ENCODE measurements at regions not wholly inside any gene's neighbourhood (a gene's known extent, or its start where the extent isn't known, plus 50 kb on each side); places are given as distances from the start of the nearest gene placed in this dataset.

DNA sequence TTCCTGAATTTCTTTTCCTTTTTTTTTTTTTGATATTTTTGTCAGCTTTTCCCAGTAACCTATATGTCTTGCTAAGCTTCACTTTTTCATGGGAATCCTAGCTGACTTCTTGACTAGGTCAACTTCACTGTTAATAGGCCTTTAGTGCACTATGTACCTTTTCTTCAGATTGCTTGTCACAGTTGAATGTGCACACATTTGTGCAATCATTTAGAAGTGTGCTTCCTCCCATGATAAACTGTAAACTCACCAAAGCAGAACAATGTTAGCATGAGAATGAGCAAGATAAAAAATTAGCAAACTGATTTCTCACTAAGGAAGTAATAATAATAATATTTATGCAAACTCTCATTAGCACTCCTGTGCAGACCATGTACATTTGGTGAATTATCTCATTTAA is 173.2 kb downstream of the PABPC4L start:
- intact Hi-C loops (cut with DNase I) = no loop called here
- no peak for DNase-seq (ENCODE audit: low spot score)

GRCh38 chr4:134027931-134028330 is 173.7 kb downstream of the PABPC4L start:
- intact Hi-C loops (cut with DNase I) = no loop called here
- no peak for DNase-seq (ENCODE audit: low spot score)

- no peak for DNase-seq (ENCODE audit: low spot score)
- intact Hi-C loops (cut with DNase I) = no loop called here
These were observed 177.3 kb downstream of the PABPC4L start for GRCh38 chr4:134024251-134024650.

DNA sequence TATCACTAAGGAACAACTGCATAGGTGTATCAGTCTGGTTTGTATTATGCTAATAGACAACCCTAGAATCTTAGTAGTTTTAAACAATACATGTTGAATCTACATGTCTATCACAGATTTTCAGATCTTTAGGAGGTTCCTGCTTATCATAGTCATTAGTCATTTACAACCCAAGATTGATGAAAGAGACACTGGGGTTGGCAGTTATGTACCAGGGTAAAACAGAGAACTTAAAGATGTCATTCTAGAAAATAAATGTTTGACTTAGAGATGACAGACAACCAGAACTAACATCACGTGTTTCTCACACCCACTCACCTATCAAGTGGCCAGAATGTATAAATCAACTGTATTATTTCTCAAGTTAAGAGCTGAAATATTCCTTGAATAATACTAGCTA is 181.9 kb downstream of the PABPC4L start:
- no peak for DNase-seq (ENCODE audit: low spot score)
- intact Hi-C loops (cut with DNase I) = no loop called here

DNA sequence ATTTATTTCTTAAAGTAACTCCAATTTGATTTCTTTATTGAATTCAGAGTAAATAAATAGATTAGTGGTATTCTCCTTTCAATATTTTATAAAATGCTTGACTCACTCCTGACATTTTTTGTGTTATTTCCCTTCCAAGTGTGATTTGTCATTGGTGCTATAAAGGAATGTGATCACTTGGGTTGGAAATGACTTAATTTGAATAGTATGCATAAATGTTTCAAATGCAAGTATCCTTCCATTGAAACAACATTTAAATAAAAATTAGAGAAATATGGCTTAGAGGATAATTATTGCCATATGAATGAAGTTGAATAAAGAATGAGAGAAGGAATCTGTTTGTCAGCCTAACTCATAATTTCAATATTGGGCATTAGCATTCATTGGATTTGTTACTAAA is 182.7 kb downstream of the PABPC4L start:
- intact Hi-C loops (cut with DNase I) = no loop called here
- no peak for DNase-seq (ENCODE audit: low spot score)

DNA sequence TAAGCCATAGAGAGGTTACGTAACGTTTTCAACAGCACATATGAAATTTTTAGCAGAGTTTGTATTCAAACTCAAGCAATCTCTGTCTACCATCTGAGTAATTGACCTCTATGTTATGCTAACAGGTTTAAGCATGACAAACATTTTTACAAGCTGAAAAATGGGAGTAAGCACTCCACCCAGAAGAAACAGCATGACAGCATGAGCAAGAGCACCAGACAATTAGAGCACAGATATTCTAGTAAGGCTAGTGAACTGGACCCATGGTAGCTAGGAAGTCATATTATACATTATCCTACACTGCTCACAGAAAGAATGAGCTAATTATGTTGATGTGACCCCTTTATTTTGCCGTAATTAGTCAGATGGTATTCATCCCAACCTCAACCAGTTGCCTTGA is 200.5 kb downstream of the PABPC4L start:
- intact Hi-C loops (cut with DNase I) = no loop called here
- no peak for DNase-seq (ENCODE audit: low spot score)

DNA sequence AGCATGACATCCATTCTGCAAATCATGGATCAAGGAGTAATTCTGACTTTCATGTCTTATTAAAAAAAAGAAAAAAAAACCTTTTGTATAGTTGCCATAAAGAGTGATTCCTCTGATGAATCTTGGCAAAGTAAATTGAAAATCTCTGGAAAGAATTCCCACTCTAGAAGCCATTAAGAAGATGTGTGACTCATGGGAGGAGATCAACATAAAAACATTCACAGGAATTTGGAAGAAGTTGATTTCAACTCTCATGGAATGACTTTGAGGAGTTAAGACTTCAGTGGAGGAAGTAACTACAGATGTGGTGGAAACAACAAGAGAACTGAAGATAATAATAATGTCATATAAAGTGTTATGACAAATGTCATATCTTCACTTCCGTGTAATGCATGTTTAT is 204.2 kb downstream of the PABPC4L start:
- intact Hi-C loops (cut with DNase I) = no loop called here
- DNase-seq (ENCODE audit: low spot score) = no peak

DNA sequence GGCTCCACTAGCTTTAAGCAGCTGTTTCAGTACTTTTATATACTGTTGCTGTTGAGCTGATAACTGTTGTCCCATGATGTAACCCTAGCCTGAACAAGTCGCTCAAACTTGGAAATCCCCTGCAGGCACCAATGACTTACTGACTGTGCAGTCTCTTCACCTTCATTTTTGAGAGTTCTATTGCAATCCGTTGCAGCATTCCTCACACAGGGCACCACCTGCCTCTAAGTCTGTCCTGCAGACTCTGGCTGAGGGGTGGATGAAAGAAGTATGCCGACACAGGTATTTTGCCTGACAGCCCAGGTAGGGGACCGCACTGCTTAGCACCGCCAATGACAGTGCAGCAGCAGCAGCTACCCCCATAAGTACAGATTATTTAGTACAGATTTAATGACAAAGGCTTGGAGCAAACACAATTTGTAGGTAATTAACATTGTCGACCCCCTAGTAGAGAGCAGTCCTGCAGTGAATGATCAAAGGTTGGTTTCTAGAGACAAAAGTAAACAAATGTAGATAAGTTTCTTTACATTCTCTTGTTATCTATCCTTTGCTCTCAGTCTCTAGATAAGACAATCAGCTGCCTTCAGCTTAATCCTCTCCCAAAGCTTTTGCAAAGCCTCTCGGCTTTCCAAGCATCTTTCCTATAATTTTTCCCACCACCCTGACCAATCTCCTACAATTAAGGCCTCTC is 205.0 kb downstream of the PABPC4L start:
- intact Hi-C loops (cut with DNase I) = no loop called here
- no peak for DNase-seq (ENCODE audit: low spot score)

- no peak for DNase-seq (ENCODE audit: low spot score)
These were observed 206.2 kb downstream of the PABPC4L start for GRCh38 chr4:133995243-133995960.

DNA sequence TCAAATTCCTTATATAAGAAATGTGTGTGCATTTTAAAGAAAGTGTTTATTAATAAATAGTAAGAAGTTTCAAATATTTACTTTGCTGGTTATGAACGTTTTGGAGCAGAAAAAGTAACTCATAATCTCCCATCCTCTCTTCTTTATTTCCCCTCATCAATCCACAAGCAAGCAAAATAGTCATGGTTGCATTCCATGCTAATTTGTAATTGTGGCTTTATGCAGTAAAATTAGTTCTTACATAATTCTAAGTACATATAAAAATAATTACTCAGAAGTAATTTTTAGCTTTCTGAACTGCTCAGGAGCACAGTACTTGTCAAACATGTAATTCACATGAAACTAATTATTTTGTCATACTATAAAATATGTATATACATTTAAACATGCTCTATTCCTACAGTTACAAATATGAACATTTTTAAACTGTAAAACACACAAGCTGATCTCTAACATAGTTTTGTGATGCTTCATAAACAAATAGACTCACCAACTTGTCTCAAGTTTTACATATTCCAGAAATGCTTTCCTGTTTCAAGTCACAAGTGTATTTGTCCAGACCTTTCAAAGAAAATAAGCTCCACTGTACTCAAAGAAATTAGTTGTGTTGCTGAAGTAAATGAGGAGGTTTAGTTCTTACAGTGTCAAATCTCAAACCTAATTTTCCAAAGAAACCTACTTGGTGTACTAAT is 218.9 kb downstream of the PABPC4L start:
- intact Hi-C loops (cut with DNase I) = no loop called here
- no peak for DNase-seq (ENCODE audit: low spot score)

More at GRCh38 chr4:133995243-133995960, 206.2 kb downstream of the PABPC4L start:
- intact Hi-C loops (cut with DNase I) = no loop called here

- no peak for DNase-seq (ENCODE audit: low spot score)
These were observed 220.3 kb downstream of the PABPC4L start for GRCh38 chr4:133981327-133981726.

GRCh38 chr4:133972586-133972985 is 229.0 kb downstream of the PABPC4L start:
- no peak for DNase-seq (ENCODE audit: low spot score)

More at GRCh38 chr4:133981327-133981726, 220.3 kb downstream of the PABPC4L start:
- intact Hi-C loops (cut with DNase I) = no loop called here

GRCh38 chr4:133969202-133969848 is 232.3 kb downstream of the PABPC4L start:
- intact Hi-C loops (cut with DNase I) = no loop called here
- DNase-seq (ENCODE audit: low spot score) = no peak

More at GRCh38 chr4:133972586-133972985, 229.0 kb downstream of the PABPC4L start:
- intact Hi-C loops (cut with DNase I) = no loop called here

DNA sequence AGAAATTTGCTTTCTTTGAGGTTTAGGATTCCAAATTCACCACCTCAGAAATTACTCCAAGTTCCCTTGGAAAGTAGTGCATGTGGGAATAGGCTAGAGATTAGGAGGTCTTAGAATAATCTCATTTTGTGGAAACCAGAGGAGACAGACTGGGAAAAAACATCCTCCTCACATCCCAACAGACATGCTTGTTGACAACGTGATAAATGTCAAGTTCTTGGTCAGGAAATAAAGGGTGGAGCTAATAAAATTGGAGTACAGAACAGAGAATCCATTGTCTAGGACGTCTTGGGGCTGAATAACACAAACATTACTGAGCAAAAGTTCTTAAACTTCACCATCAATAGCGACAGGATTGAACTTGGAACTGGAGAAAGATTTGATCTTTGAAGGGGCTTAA is 233.4 kb downstream of the PABPC4L start:
- no peak for DNase-seq (ENCODE audit: low spot score)
- intact Hi-C loops (cut with DNase I) = no loop called here

GRCh38 chr4:133960975-133961374 is 240.6 kb downstream of the PABPC4L start:
- intact Hi-C loops (cut with DNase I) = no loop called here
- no peak for DNase-seq (ENCODE audit: low spot score)

- intact Hi-C loops (cut with DNase I) = no loop called here
- DNase-seq (ENCODE audit: low spot score) = no peak
These were observed 258.5 kb downstream of the PABPC4L start for GRCh38 chr4:133943081-133943480.

GRCh38 chr4:133938061-133938460 is 263.5 kb downstream of the PABPC4L start:
- no peak for DNase-seq (ENCODE audit: low spot score)
- intact Hi-C loops (cut with DNase I) = no loop called here

- no peak for DNase-seq (ENCODE audit: low spot score)
- intact Hi-C loops (cut with DNase I) = no loop called here
These were observed 271.9 kb downstream of the PABPC4L start for GRCh38 chr4:133929531-133930239.

All from posterior vena cava (tissue), 2 donors.